Adrenal gland (tissue), 5 donors: ENCODE measurements at regions not wholly inside any gene's neighbourhood (a gene's known extent, or its start where the extent isn't known, plus 50 kb on each side); places are given as distances from the start of the nearest gene placed in this dataset.

Experiments used
- POLR2A ChIP-seq, 2 donors: fragments of 450-650 bp; IDR thresholded peaks; one replicate each; pipeline ENCODE4 v1.6.1; 2017; ENCODE audit warnings: antibody characterized with exemption in 2 of 2, mild to moderate bottlenecking in 2 of 2, moderate library complexity in 1 of 2
- TF ChIP-seq, protein P1 (sequence below), 6 experiments: fragments of 450-650 bp in 4 of 6; fragments of 200-600 bp in 2 of 6; sonication (generic) in 1 of 6; IDR thresholded peaks; 1 replicate in 5 of 6; 2 replicates in 1 of 6; pipeline versions ENCODE4 v1.5.1 to v1.8.0; 2016 to 2021; ENCODE audit warnings: antibody characterized with exemption in 6 of 6, mild to moderate bottlenecking in 2 of 6, moderate library complexity in 1 of 6
- donor health status: DM: no; HTN: no; CAD: no.

DNA sequence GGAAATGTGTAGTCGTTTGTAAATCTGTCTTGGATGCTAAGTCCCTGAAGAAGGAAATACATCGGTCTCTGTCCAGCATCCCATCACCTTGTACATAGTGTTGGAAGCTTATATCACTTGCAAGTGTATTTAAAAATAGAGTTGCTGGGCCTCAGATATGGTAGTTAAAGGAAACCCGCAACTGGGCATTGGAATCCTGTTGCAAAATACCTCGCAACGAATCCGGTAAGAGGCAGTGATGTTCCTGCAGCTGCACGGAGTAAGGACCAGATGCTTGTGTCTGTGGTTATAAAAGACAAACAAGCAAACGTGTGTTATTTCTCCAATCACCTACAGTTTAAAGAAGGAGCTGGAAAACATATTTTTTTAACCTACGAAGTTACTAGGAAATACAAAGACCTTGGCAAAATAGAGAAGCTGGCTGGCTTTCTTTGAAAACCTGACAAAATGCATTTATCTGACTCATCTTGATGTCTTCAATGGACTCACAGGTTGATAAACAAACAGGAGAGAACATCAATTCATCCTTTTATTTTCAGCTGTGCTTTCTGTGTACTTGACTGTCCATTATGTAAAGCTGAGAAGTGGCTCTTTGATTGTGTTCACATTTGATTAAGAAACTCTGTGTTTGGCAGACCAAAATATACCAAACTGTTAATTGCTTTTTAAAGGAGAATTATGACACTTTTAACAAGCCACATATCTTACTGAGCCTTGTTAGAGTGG lies 326.4 kb downstream of the SFMBT2 start:
- TF ChIP-seq, protein P1, sequence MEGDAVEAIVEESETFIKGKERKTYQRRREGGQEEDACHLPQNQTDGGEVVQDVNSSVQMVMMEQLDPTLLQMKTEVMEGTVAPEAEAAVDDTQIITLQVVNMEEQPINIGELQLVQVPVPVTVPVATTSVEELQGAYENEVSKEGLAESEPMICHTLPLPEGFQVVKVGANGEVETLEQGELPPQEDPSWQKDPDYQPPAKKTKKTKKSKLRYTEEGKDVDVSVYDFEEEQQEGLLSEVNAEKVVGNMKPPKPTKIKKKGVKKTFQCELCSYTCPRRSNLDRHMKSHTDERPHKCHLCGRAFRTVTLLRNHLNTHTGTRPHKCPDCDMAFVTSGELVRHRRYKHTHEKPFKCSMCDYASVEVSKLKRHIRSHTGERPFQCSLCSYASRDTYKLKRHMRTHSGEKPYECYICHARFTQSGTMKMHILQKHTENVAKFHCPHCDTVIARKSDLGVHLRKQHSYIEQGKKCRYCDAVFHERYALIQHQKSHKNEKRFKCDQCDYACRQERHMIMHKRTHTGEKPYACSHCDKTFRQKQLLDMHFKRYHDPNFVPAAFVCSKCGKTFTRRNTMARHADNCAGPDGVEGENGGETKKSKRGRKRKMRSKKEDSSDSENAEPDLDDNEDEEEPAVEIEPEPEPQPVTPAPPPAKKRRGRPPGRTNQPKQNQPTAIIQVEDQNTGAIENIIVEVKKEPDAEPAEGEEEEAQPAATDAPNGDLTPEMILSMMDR (IDR thresholded peaks at IDR 0.05) = no peak
- TF ChIP-seq POLR2A (IDR thresholded peaks at IDR 0.05) = no peak
